Right kidney (tissue), 1 donor: ENCODE measurements at regions not wholly inside any gene's neighbourhood (a gene's known extent, or its start where the extent isn't known, plus 50 kb on each side); places are given as distances from the start of the nearest gene placed in this dataset.

ENCODE experiments used
- DNase-seq: peaks from one replicate; pipeline ENCODE4 v3.0.0-alpha.2; 2016

DNA sequence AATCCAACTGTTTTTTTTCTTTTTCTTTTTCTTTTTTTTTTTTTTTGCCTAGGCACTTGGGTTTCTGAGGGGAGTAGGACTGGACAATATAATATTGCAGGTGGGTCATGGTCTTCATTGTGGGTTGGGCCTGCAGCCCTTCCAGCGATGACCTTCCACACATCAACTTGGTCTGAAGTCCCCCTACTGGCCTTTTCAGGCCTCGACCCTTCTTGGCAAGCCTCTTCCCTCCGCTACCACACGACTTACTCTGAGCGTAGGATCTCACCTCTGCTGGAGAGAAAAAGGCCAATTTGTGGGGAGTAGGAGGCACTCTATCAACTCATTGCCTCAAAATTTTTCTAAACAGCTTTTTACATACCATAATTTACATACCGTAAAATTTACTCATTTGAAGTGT, 51.1 kb upstream of the GRIK3 start:
- no peak for DNase-seq

DNA sequence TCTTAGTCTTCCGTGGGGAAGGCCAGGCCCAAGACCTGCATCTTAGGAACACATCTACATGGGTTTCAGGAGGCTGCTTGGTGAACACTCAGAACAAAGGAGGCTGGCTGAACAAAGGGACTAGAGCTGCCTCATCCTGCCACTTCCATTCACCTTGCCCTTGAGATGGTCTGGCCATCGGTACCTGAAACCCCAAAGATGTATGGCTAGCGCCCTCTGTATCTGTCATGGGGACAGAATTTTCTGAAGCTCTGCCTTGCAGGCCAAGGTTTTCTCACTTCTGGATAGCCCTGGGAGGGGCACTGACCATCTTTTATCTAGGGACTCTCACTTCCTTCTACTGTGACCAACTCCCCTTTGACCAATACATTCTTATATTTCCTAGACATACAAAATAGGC, 55.4 kb upstream of the GRIK3 start:
- no peak for DNase-seq

DNA sequence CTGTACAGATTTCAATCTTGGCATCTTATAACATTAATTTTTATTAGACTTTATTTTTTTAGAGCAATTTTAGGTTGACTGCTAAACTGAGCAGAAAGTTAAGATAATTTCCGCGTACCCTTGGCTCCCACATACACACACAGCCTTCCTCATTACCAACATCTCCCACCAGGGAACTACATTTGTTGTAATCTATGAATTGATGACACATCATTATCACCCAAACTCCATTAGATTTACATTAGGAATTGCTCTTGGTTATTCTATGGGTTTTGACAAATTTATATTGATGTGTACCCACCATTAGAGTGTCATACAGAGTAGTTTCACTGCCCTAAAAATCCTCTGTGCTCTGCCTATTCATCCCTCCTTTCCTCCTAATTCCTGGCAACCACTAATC, 56.4 kb upstream of the GRIK3 start:
- DNase-seq = no peak

DNA sequence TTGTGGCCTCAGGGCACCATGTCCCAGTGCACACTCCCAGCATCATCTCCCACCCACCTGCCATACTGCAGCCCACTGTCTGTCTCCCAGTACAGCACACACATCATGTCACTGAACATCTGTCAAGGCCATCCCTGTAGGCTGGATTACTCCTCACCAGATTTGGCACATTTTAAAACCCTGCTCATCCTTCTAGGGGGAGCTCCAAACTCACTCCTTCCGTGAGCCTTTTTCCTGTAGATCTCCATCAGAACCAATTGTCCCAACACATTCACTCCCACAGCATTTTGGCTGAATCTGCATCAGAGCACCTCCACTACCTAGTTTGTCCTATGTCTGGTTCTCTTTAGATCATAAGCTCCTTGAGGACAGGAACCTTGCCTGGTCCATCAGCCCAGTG, 58.6 kb upstream of the GRIK3 start:
- DNase-seq = no peak

DNA sequence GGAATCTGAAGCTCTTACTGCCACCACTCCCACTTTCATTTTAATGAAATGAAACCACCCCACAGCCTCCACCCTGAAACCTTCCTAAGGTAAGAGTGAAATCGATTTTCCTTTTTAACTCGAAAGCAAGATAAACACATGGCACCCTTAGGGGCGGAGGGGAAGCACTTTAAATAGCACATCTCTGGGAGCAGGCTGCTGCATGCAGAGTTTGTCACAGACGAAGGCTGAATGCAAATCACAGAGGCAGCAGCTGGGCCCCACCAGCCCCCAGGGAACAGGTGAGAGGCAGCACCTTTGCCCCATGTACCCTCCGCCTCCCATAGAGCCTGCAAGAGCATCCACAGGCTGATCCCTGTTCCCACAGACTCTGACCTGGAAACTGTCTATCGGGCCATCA, 60.0 kb upstream of the GRIK3 start:
- no peak for DNase-seq

DNA sequence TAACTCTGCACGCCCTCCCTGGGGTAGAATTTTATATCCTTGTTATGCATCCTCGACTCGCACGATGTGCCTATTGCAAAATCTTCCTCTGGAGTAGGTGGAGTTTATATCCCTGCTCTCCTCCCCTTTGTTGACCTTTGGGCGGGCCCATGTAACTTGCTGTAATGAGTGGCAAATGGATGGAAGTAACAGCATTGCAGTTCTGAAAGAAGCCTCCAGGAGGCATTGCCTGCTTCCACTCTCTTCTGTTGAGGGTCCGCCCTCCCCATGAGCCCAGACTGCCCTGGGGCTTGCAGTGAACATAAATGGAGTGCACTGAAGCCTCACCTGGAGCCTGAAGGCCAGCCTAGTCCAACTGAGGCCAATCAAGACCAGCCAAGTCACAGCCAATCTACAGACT, 62.2 kb upstream of the GRIK3 start:
- DNase-seq = no peak

DNA sequence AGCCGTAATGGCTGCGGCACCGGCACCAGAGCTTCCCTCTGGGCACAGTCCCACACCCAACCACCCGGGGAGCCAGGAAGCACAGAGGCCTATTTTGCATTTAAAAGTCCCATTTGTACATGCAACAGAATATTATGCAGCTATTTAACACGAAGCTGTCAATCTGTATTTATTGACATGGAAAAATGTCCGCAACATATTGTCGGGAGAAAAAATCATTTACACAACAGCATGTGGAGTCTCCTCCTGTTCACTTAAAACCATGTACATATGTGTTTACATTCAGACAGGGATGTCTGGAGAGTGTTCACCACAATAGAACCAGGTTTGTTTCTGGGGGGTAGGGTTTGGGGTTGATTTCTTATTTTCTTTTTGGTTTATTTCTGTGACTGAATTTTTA, 63.4 kb upstream of the GRIK3 start:
- no peak for DNase-seq

DNA sequence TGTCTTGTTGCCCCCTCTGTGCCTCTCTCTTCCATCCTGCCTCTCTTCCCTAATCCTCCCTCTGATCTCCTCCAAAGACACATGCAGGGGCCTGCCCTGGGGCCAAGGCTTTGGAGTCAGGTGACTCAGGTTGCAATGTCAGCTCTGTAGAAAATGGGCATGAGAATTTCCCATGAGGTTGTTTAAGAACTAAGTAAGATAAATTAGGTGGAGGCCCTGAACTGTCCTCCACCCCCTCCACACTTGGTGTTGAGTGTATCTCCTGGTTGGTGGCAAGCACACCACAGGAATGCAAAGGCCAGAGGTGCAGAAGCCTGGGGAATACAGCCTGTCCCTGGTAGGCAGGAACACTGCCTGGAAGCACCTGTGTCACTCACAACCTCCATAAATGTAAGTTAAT, 63.9 kb upstream of the GRIK3 start:
- no peak for DNase-seq

DNA sequence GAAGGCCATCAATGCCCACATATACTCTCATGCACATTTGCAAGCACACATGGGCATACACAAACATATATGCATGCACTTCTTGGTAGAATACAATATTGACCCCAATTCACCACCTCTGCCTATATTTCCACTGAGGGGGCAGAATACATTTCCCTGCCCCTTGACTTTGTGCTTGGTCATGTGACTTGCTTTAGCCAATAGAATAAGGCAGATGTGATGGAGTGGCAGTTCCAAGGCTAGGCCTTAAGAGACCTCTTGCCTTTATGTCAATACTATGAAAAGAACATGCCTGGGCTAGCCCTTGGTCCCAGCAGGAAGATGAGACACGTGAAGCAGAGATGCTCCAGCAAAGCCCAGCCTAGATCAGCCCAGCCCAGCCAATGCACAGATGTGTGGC, 66.0 kb upstream of the GRIK3 start:
- DNase-seq = no peak

DNA sequence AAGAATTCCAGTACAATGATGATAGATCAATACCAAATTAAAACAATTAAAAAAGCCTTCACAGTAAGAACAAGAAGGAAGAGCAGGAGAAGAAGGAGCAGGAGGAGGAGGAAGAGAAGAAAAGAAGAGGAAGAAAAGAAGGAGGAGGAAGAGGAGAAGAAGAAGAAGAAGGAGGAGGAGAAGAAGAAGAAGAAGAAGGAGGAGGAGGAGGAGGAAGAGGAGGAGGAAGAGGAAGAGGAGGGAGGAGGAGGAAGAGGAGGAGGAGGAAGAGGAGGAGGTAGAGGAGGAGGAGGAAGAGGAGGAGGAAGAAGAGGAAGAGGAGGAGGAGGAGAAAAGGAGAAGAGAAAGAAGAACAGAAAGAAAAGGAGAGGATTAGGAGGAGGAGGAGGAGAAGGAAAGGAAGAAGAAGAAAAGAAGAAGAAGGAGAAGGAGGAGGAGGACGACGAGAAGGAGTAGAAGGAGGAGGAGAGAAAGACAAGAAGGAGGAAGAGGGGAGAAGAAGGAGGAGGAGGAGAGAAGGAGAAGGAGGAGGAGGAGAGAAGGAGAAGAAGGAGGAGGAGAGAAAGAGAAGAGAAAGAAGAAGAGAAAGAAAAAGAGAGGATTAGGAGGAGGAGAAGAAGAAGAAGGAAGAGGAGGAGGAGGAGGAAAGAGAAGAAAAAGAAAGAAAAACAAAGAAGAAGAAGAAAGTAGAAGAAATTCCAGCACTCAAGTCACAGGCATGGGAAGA, 68.5 kb upstream of the GRIK3 start:
- no peak for DNase-seq

DNA sequence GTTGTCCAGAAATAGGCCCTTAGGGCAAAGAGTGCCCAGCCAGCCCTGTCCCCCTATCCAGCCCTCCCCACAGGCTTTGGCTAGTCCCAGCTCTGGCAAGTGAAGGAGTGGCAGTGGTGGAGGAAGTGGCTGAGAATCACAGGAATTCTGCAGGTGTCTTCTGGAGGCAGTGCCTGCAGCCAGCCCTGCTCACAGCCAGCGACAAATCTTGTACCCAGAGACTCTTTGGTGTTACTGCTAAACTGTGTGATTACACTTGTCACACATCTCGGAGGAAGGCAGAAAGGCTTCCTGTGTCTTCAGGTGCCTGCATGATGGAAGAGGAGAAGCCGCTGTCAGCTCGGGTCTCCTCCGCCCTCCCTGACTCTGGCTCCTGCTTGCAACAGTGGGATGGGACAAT, 71.6 kb upstream of the GRIK3 start:
- DNase-seq = no peak

DNA sequence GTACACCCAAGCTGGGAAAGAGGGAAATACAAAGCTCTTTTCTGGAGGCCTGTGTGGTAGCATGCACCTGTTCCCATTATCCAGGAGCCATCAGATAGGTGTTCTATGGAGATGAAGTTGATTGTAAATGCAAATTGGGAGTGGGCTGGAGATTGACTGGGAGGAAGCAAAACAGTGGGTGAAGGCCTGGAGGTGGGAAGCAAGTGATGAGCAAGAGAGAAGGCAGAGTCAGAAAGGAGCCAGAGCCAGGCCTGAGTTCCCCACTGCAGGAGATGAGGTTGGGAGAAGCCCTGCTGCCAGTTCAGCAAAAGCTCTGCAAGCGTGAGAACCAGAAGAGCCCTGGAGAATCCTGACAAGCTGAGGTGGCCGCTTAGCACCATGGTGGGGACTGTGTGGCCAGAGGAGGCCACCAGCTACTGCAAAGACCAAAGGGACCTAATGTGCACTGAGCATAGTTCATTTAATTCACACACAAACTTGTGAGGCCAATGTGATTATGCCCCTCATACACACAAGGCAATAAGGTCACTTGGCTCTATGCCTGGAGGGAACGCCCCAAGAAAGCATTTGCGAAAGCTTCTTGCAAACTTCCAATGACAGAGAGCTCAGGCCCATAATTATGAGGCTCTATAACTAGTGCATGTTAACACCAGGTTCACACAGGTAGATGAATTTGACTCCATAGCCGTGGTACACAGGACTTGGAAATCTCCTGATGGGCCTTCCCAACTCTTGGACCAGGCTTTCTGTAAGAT, 73.0 kb upstream of the GRIK3 start:
- no peak for DNase-seq

DNA sequence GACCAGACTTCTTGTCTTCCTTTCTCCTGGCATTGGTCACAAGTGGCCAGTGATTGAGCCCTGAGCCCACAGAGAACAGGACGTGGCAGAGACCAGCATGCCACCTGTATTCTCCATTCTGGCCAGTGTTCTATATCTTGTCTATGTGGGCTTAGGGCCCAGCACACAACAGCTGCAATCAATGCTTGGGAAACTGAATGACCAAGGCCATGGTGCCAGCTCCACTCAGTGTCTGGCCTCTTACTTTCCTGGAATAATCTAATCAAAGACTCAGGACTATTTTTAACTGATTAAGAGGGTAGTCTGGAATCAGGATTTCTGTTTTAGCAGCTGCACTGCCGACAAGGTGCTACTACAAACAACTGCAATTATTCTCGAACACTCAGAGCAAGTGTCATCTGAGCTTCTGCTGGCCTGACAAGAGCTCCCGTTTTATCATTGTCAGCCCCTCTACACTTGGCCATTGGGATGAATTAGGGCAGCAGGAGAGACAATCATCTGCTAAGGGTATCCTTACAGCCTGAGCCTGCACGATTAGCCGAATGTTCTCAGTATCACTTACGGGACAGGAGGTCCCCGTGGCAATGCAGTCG, 74.4 kb upstream of the GRIK3 start:
- DNase-seq = no peak

DNA sequence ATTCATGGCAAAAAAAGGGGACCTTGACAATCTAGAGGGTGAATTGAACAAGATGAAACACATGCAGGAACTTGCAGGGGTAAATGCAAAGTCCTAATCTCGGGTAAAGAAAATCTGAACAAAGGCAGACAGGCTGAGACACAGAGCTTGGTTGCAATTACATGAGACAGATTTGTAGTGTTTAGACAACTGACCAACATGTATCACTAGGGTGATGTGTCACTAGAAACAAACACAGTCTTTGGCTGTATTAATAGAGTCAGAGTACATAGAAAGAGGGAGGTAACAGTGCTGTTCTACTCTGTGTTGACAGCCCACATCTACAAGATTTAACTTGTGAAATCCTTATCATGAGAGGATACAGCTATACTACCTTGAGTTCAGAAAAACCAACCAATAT, 78.1 kb upstream of the GRIK3 start:
- no peak for DNase-seq

DNA sequence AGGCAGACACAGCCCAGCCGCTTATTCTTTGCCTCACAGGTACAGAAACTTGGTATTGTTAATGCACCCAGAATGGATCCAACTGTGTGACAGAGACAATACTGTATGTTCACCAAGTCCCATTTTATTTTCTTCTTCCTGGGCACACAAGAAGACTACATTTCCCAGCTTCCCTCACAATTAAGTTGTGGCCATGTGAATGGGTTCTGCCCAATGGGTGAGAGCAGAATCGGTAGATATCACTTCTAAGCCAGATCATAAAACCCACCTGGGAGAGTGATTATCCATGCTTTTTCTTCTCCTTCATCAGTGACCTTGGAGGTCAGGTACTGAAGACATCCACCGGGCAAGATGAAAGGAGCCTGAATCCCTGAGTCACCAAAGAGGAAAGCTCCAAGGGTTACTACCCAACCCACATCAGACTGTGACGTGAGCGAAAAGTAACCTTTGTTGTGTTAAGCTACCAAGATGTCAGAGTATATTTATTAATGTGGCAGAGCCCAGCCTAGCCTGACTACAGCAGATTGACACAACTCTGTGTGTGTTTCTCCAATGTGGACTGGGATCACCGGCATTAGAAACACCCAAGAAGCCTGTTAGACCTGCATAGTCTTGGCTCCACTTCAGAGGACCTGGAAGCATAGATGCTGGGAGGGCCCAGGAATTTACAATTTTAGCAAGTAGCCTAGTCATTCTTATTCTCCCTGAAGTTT, 79.1 kb upstream of the GRIK3 start:
- no peak for DNase-seq

DNA sequence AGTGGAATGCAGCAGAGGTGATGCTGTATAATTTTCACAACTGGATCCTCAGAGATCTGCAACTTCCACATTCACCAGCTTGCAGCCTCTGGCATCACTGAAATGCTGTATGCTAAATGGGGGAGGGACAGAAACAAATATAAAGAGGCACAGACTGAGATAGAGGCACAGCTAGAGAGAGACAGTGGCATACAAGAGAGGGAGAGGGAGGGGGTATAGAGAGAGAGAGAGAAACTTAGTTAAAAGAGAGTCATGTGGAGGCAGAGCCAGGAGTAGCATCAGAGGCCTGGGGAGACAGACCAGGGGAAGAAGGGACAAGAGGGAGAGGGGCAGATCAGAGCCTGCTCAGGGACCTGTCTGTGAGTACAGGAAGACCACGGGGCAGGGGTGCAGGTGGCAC, 84.5 kb upstream of the GRIK3 start:
- no peak for DNase-seq

DNA sequence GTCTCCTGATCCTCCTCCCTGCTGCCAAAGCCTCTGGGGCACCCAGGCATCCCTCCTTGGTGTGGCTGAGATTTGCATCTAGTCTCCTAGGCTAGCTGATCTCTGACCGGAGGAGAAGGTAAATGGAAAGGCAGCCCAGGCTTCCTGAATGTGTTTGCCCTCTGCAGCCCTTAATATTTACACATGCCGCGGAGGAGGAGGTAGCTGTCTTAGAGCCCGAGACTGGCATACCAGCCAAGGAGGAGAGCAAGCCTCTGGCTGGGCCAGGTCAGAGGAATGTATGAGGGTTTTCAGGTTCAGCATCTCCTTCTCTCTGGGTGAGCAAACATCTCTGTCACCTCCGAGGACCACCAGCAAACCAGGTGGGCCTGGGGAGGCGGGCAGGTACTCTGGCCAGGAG, 86.0 kb upstream of the GRIK3 start:
- DNase-seq = no peak

DNA sequence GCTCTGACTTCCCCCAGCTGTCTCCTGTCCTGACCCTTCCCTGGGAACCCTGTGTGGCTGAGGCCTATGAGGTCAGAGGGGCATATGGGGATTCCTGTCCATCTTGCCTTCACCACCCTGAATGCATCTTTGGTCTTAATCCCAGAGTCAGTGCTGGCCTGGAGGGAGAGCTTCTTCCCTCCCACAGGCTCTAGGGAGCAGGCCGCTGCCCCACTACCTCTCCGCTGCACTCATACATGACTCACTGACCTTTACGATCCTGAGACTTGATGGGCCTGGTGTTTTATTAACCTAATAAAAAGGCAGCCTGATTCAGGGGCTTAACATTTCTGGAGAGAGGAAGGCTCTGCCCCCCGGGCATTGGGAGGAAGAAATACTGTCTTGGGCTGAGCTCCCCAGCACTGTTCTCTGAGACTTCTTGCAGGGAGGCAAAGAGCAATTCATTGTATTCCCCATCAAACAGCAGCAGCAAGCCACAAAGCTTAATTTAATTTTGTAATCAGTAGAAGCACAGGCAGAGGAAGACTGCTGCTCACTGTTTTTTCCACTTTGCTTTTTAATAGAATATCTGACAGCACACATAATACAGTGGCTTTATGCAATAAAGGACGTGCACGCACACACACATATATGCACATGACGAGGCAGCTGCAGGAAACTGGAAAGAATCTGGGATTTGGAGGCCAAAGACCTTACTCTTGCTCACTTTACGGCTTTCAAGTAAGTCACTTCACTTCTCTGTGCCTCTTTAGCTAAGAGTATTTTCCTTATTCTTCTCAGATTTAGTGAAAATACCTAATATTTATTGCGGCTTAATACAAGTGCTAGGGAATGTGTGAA, 89.2 kb upstream of the GRIK3 start:
- peak; percentile 3 for DNase-seq

DNA sequence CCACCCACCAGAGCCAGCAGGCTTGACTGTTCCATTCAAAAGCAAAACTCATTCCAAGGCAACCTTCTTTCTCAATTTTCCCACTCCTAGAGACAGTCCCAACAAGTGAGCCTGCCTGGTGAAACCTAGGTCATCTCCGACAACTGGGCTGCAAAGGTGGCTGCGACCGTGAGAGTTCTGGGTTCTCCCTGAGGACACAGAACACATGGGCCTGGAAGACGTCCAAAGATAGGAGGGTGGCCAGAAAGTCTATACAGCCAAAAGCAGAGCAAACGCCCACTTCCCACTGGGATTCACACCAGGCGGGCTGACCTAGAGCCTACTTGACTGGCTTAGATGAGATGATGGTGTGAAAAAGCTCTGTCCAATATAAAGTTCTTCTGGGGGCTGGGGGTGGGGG, 90.2 kb upstream of the GRIK3 start:
- DNase-seq = no peak

DNA sequence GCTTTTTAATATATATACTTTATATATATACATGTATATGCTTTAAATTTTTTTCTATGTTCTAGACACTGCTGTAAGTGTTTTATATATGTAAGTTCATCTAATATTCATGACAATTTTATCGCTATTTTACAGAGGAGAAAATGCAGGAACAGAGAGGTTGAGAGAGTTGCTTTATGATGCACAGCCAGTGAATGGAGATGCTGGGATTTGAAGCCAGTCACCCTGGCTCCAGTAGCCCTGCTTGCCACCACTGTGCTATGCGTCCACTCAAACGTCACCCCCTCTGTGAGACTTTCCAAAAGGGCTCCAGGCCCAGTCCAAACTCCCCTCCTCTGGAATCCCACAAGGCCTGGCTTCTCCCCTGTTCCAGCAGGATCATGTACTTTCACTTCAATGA, 91.0 kb upstream of the GRIK3 start:
- no peak for DNase-seq

DNA sequence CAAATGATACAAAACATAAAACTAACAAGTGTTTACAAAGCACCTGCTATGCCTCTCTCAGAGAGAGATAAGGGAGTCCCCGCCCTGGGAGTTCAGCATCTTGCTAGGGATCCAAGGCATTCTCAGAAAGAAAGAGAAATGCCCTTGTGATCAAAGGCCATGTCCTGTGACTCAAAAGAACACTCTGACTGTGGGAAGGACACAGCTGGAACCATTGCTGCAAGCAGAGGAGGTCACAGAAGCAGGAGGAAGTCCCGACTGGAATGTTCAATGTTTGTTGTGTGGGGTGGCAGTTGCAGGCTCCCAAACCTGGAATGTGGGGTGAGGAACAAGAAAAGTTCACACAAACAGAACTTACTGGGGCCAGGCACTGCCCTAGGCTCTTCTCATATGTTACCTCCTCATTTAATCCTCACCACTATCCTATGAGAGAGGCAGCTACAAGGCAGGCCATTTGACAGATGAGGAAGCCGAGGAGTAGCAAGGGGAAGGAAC, 93.0 kb upstream of the GRIK3 start:
- DNase-seq = no peak

DNA sequence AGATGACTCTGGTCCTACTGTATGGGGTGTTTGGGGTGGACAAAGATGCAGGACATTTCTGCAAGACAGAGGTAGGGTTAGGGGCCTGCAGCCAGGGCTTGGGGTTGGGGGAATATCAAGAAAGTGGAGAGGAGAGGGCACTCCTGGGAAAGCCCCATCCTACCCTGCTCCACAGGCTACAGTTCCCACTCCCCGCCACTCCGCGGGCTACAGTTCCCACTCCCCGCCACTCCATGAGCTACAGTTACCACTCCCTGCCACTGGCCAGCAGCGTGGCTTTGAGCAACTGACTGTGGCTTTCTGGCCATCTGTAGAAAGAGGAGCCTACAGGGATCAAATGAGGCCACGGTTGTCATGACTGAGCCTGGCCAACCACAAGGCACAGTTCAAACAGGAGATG, 93.8 kb upstream of the GRIK3 start:
- DNase-seq = no peak
